ENCODE measurements at regions not wholly inside any gene's neighbourhood (a gene's known extent, or its start where the extent isn't known, plus 50 kb on each side); places are given as distances from the start of the nearest gene placed in this dataset.

DNA sequence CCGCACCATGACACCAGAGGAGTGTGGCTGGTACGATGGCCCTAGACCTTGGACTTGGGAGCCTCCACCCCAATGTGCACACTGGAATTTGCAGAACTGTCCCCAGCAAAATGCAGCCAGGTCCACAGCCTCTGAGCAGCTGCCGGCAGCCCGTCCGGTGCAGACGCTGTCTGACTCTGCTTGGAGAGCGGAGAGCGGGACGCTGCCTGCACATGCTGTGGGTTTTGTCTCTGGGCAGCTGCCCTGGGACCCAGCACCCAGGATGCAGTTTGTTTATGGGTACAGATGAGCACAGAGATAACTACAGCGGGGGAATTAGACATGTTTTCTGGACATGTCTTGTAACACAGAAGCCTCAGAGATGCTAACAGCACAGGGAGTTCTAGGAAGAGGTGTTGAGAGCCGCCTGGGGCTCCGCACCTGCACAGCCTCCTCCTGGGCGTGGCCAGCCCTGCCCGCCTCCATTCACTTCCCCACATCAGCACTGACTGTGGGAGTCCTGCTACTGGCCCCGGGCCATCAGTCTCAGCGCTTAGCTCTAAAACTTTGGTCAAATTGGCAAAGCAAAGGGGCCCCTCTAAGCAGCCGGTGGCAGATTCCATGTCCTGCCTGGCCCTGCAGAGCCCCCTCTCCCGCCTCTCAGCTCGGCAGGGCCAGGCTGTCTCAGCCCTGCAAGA lies 159.6 kb downstream of the IRX2 start:
- TF ChIP-seq, protein P1, sequence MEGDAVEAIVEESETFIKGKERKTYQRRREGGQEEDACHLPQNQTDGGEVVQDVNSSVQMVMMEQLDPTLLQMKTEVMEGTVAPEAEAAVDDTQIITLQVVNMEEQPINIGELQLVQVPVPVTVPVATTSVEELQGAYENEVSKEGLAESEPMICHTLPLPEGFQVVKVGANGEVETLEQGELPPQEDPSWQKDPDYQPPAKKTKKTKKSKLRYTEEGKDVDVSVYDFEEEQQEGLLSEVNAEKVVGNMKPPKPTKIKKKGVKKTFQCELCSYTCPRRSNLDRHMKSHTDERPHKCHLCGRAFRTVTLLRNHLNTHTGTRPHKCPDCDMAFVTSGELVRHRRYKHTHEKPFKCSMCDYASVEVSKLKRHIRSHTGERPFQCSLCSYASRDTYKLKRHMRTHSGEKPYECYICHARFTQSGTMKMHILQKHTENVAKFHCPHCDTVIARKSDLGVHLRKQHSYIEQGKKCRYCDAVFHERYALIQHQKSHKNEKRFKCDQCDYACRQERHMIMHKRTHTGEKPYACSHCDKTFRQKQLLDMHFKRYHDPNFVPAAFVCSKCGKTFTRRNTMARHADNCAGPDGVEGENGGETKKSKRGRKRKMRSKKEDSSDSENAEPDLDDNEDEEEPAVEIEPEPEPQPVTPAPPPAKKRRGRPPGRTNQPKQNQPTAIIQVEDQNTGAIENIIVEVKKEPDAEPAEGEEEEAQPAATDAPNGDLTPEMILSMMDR (IDR thresholded peaks at IDR 0.05) = no peak
- no peak for TF ChIP-seq POLR2A (IDR thresholded peaks at IDR 0.05)

Data from lower leg skin (tissue), 3 donors.